ENCODE measurements at regions not wholly inside any gene's neighbourhood (a gene's known extent, or its start where the extent isn't known, plus 50 kb on each side); places are given as distances from the start of the nearest gene placed in this dataset.

DNA sequence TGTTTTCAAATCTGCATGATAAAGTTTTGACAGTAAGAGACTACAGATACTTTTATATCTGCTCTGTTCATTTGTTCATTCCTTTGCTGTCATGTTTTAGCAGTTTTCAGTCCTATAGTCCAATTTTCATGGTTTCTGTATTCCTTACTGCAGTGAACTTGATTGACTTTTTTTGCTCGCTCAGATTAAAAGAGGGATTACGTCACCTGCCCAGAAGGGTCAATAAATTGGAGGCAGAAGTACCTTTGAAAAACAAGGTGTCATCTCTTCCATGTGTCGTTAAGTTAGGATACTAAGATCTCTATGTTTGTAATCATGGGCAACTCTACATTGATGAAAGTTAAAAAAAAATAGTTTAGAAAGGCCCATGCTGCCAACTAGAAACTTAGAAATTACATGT, 250.1 kb upstream of the SMIM31 start:
- H3K36me3 ChIP-seq (ENCODE audit: control insufficient read depth in 2 of 3, insufficient read depth in 3 of 3, low read length in 3 of 3): no peaks in the 10 kb centered on the region
- no peaks in the 10 kb centered on the region for H3K4me1 ChIP-seq (ENCODE audit: control insufficient read depth in 2 of 3, insufficient read depth in 2 of 3, low read depth in 1 of 3, low read length in 3 of 3)
- TF ChIP-seq, protein P1, sequence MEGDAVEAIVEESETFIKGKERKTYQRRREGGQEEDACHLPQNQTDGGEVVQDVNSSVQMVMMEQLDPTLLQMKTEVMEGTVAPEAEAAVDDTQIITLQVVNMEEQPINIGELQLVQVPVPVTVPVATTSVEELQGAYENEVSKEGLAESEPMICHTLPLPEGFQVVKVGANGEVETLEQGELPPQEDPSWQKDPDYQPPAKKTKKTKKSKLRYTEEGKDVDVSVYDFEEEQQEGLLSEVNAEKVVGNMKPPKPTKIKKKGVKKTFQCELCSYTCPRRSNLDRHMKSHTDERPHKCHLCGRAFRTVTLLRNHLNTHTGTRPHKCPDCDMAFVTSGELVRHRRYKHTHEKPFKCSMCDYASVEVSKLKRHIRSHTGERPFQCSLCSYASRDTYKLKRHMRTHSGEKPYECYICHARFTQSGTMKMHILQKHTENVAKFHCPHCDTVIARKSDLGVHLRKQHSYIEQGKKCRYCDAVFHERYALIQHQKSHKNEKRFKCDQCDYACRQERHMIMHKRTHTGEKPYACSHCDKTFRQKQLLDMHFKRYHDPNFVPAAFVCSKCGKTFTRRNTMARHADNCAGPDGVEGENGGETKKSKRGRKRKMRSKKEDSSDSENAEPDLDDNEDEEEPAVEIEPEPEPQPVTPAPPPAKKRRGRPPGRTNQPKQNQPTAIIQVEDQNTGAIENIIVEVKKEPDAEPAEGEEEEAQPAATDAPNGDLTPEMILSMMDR (IDR thresholded peaks at IDR 0.05; ENCODE audit: borderline replicate concordance, extremely low read depth, insufficient read depth): no peak
- no peaks in the 10 kb centered on the region for H3K27me3 ChIP-seq (ENCODE audit: control insufficient read depth, insufficient read depth, low read length)
- H3K9me3 ChIP-seq (ENCODE audit: control insufficient read depth in 2 of 3, insufficient read depth in 1 of 3, low read length in 3 of 3): peaks cover 0 to 2% (median 0%) of the 10 kb centered on the region in 3 donors
- FAIRE-seq: no peak
- intact Hi-C loops (cut with DNase I): no loop called here
- no peak overlapping the region for H3K27ac ChIP-seq (ENCODE audit: low read depth in 2 of 2, low read length in 2 of 2)
- no peak overlapping the region for H3K4me3 ChIP-seq (ENCODE audit: low read length in 3 of 3)
- no peak for DNase-seq
- H3K9ac ChIP-seq (ENCODE audit: low read length in 3 of 3): no peak overlapping the region

DNA sequence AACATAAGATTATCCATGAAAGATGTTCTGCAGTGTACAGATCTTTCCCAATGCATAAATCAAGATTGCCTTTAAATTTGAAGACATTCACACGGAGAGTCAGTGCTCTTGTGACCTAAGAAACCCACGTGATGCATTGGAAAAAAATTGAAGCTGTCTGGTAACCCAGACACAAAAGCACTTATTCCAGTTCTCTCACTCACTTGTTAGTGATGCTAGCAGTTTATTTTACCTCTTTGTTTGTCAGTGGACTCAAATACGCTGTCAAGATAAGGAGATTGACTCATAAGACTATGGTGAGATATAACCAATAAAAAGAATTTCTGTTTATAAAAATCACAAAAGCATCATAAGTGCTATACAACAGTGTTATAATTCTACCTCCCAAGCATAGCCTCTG, 245.8 kb upstream of the SMIM31 start:
- H3K4me3 ChIP-seq (ENCODE audit: low read length in 3 of 3): no peak overlapping the region
- H3K27me3 ChIP-seq (ENCODE audit: control insufficient read depth, insufficient read depth, low read length): no peaks in the 10 kb centered on the region
- H3K4me1 ChIP-seq (ENCODE audit: control insufficient read depth in 2 of 3, insufficient read depth in 2 of 3, low read depth in 1 of 3, low read length in 3 of 3): no peaks in the 10 kb centered on the region
- DNase-seq: no peak
- H3K9ac ChIP-seq (ENCODE audit: low read length in 3 of 3): no peak overlapping the region
- TF ChIP-seq, protein P1 (IDR thresholded peaks at IDR 0.05; ENCODE audit: borderline replicate concordance, extremely low read depth, insufficient read depth): no peak
- intact Hi-C loops (cut with DNase I): no loop called here
- peaks cover 0 to 2% (median 0%) of the 10 kb centered on the region in 3 donors for H3K9me3 ChIP-seq (ENCODE audit: control insufficient read depth in 2 of 3, insufficient read depth in 1 of 3, low read length in 3 of 3)
- H3K36me3 ChIP-seq (ENCODE audit: control insufficient read depth in 2 of 3, insufficient read depth in 3 of 3, low read length in 3 of 3): no peaks in the 10 kb centered on the region
- H3K27ac ChIP-seq (ENCODE audit: low read depth in 2 of 2, low read length in 2 of 2): no peak overlapping the region
- no peak for FAIRE-seq

DNA sequence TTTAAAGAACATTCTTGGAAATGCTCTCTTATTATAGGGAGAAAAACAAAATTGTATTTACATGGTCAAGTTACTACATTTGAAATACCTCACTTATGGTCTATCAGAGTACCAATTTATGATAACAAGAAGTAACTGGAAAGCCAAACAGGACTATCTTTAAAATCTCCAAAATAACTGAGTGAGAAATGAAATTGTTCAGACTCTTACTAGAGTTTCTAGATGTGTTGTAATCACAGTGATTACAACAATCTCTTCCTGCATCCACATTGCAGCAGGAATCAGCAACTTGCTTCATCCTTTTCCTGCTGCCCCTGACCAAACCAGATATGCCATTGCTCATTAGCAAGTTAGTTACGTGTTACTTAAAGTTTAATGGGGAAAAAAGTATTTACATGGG, 245.2 kb upstream of the SMIM31 start:
- intact Hi-C loops (cut with DNase I): no loop called here
- Histone ChIP-seq H3K9me3 (ENCODE audit: control insufficient read depth in 2 of 3, insufficient read depth in 1 of 3, low read length in 3 of 3) (peaks cover 0 to 2% (median 0%) of the 10 kb centered on the region in 3 donors), H3K27ac (ENCODE audit: low read depth in 2 of 2, low read length in 2 of 2) (no peak overlapping the region), H3K36me3 (ENCODE audit: control insufficient read depth in 2 of 3, insufficient read depth in 3 of 3, low read length in 3 of 3) (no peaks in the 10 kb centered on the region), H3K4me3 (ENCODE audit: low read length in 3 of 3) (no peak overlapping the region), H3K27me3 (ENCODE audit: control insufficient read depth, insufficient read depth, low read length) (no peaks in the 10 kb centered on the region), H3K9ac (ENCODE audit: low read length in 3 of 3) (no peak overlapping the region), H3K4me1 (ENCODE audit: control insufficient read depth in 2 of 3, insufficient read depth in 2 of 3, low read depth in 1 of 3, low read length in 3 of 3) (no peaks in the 10 kb centered on the region)
- FAIRE-seq (no peak), DNase-seq (no peak)
- TF ChIP-seq, protein P1 (IDR thresholded peaks at IDR 0.05; ENCODE audit: borderline replicate concordance, extremely low read depth, insufficient read depth): no peak

DNA sequence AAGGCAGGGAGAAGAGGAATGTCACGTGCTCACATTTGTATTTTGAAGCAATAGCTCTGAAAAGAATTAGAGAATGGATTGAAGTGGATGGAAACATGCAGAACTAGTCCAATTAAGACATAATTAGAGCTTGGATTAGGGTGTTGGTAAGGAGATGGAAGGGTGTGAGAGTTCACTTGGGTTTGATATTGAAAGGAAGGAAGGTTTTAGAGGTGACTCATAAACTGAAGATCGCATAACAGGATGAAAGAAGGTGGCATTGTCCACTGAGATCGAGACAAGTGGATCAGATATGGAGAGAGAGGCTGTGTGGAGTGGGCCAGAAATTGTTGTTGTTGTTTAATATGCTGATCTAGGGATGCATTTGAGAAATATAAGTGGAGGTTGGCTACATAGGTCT, 244.0 kb upstream of the SMIM31 start:
- TF ChIP-seq, protein P1 (IDR thresholded peaks at IDR 0.05; ENCODE audit: borderline replicate concordance, extremely low read depth, insufficient read depth): no peak
- no peaks in the 10 kb centered on the region for H3K4me1 ChIP-seq (ENCODE audit: control insufficient read depth in 2 of 3, insufficient read depth in 2 of 3, low read depth in 1 of 3, low read length in 3 of 3)
- intact Hi-C loops (cut with DNase I): no loop called here
- no peaks in the 10 kb centered on the region for H3K36me3 ChIP-seq (ENCODE audit: control insufficient read depth in 2 of 3, insufficient read depth in 3 of 3, low read length in 3 of 3)
- no peak overlapping the region for H3K4me3 ChIP-seq (ENCODE audit: low read length in 3 of 3)
- no peak overlapping the region for H3K9ac ChIP-seq (ENCODE audit: low read length in 3 of 3)
- no peaks in the 10 kb centered on the region for H3K27me3 ChIP-seq (ENCODE audit: control insufficient read depth, insufficient read depth, low read length)
- FAIRE-seq (no peak), DNase-seq (no peak)
- H3K9me3 ChIP-seq (ENCODE audit: control insufficient read depth in 2 of 3, insufficient read depth in 1 of 3, low read length in 3 of 3): peaks cover 0 to 2% (median 0%) of the 10 kb centered on the region in 3 donors
- H3K27ac ChIP-seq (ENCODE audit: low read depth in 2 of 2, low read length in 2 of 2): no peak overlapping the region
